ENCODE measurements at regions not wholly inside any gene's neighbourhood (a gene's known extent, or its start where the extent isn't known, plus 50 kb on each side); places are given as distances from the start of the nearest gene placed in this dataset.
"Not testable (repeated sequence)": the region's sequence is repeated elsewhere in the genome, so short reads cannot be mapped to it uniquely, and the experiment has no call there.

GRCh38 chr5:152622628-152623027, 217.5 kb upstream of the NMUR2 start:
- no peak for DNase-seq

GRCh38 chr5:152623951-152624350, 218.9 kb upstream of the NMUR2 start:
- no peak for DNase-seq

- DNase-seq = no peak
Measured at GRCh38 chr5:152625696-152626095, 220.6 kb upstream of the NMUR2 start.

- no peak for DNase-seq
Measured at GRCh38 chr5:152631221-152631620, 226.1 kb upstream of the NMUR2 start.

GRCh38 chr5:152632360-152632759, 227.3 kb upstream of the NMUR2 start:
- DNase-seq = no peak

GRCh38 chr5:152634586-152634985, 229.5 kb upstream of the NMUR2 start:
- no peak for DNase-seq

- no peak for DNase-seq
Measured at GRCh38 chr5:152638996-152639552, 234.0 kb upstream of the NMUR2 start.

- DNase-seq = no peak
Measured at GRCh38 chr5:152641970-152642805, 237.1 kb upstream of the NMUR2 start.

- DNase-seq = no peak
Measured at GRCh38 chr5:152642880-152643279, 237.8 kb upstream of the NMUR2 start.

GRCh38 chr5:152644029-152644728, 239.1 kb upstream of the NMUR2 start:
- DNase-seq = no peak

GRCh38 chr5:152649609-152650008, 244.5 kb upstream of the NMUR2 start:
- no peak for DNase-seq

- no peak for DNase-seq
Measured at GRCh38 chr5:152650413-152650812, 245.3 kb upstream of the NMUR2 start.

GRCh38 chr5:152659470-152659869, 254.4 kb upstream of the NMUR2 start:
- DNase-seq = not testable (repeated sequence)

GRCh38 chr5:152673601-152674000, 268.5 kb upstream of the NMUR2 start:
- DNase-seq = no peak

GRCh38 chr5:152674403-152674802, 269.3 kb upstream of the NMUR2 start:
- DNase-seq = no peak

- no peak for DNase-seq
Measured at GRCh38 chr5:152676196-152676595, 271.1 kb upstream of the NMUR2 start.

GRCh38 chr5:152683205-152683604, 278.1 kb upstream of the NMUR2 start:
- DNase-seq = no peak

- no peak for DNase-seq
Measured at GRCh38 chr5:152686931-152687330, 281.9 kb upstream of the NMUR2 start.

GRCh38 chr5:152688561-152689249, 283.6 kb upstream of the NMUR2 start:
- DNase-seq = no peak

GRCh38 chr5:152689250-152689711, 284.2 kb upstream of the NMUR2 start:
- no peak for DNase-seq

GRCh38 chr5:152694231-152694630, 289.2 kb upstream of the NMUR2 start:
- no peak for DNase-seq

- no peak for DNase-seq
Measured at GRCh38 chr5:152701305-152701949, 296.3 kb upstream of the NMUR2 start.

GRCh38 chr5:152704286-152704685, 299.2 kb upstream of the NMUR2 start:
- DNase-seq = no peak

Data from activated CD4-positive, alpha-beta T cell treated with anti-CD3 and anti-CD28 coated beads, Interleukin-2, amount 50 U/mL, for 1 hour (primary cell).